H1 (cell line): ENCODE measurements at regions not wholly inside any gene's neighbourhood (a gene's known extent, or its start where the extent isn't known, plus 50 kb on each side); places are given as distances from the start of the nearest gene placed in this dataset.

Source experiments
- BACH1 ChIP-seq: IDR thresholded peaks from 2 replicates; pipeline ENCODE4 v1.6.1; 2012; ENCODE audit warnings: low read length, improper control_type of control experiment
- CHD7 ChIP-seq: fragments of 300-600 bp; sonication (generic); IDR thresholded peaks from 2 replicates; pipeline ENCODE4 v1.7.1; 2012; ENCODE audit warnings: low read length, moderate library complexity, mild to moderate bottlenecking, inconsistent platforms; ENCODE audit not compliant: insufficient replicate concordance
- EGR1 ChIP-seq: IDR thresholded peaks from 2 replicates; pipeline ENCODE4 v1.6.1; 2011; ENCODE audit warnings: low read depth, low read length, borderline replicate concordance
- EZH2 ChIP-seq: fragments of 200-600 bp; sonication (generic); IDR thresholded peaks from 2 replicates; pipeline ENCODE4 v1.7.1; 2012; ENCODE audit warnings: low read depth, mild to moderate bottlenecking, moderate library complexity, low read length, inconsistent platforms; ENCODE audit not compliant: severe bottlenecking
- HDAC6 ChIP-seq: IDR thresholded peaks from one replicate; pipeline ENCODE4 v1.7.1; 2012; ENCODE audit warnings: low read depth, mild to moderate bottlenecking, inconsistent platforms, low read length, moderate library complexity
- JUN ChIP-seq: IDR thresholded peaks from 2 replicates; pipeline ENCODE4 v1.6.1; 2011; ENCODE audit warnings: low read depth, mild to moderate bottlenecking, improper control_type of control experiment, low read length
- JUND ChIP-seq: IDR thresholded peaks from 2 replicates; pipeline ENCODE4 v1.6.1; 2011; ENCODE audit warnings: mild to moderate bottlenecking, improper control_type of control experiment, low read length
- POU5F1 ChIP-seq: IDR thresholded peaks from 2 replicates; pipeline ENCODE4 v1.6.1; 2011; ENCODE audit warnings: low read depth, mild to moderate bottlenecking, low read length, moderate library complexity
- TBP ChIP-seq: IDR thresholded peaks from 2 replicates; pipeline ENCODE4 v1.6.1; 2011; ENCODE audit warnings: low read depth, low read length, improper control_type of control experiment
- TEAD4 ChIP-seq: IDR thresholded peaks from 2 replicates; pipeline ENCODE4 v1.6.1; 2012; ENCODE audit warnings: low read depth, low read length, inconsistent platforms, mixed read lengths

GRCh38 chr10:130743751-130744271 lies 567.7 kb downstream of the TCERG1L start (continued):
- TF ChIP-seq CHD7 (no peak), JUN (no peak), BACH1 (no peak), EZH2 (no peak), JUND (no peak), TEAD4 (no peak), EGR1 (no peak), HDAC6 (no peak), TBP (no peak), POU5F1 (no peak)
